COR-L47 (cell line): ENCODE measurements at regions not wholly inside any gene's neighbourhood (a gene's known extent, or its start where the extent isn't known, plus 50 kb on each side); places are given as distances from the start of the nearest gene placed in this dataset.
"Not testable (repeated sequence)": the region's sequence is repeated elsewhere in the genome, so short reads cannot be mapped to it uniquely, and the experiment has no call there.

ENCODE experiments used
- DNase-seq: peaks from one replicate; lab custom pipeline; 2025; lab: John Stamatoyannopoulos, UW

DNA sequence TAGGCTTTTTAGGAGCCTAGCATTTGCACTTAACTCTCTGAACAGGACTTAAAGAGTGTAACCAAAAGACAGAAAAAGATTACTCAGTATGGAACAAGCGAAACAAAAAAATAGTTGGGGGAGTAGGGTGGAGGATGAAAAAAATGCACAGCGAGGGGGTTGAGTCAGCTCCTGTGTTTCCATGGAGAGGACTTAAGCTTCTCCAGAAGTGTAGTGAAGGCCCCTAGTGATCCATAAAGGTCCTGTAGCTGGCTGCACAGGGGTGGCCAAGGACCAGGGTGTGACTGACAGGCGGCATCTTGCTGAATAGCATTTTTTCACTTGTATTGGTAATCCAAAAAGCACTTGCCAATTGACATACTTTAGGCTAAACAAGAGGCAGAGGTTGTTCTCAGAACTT, 533.9 kb downstream of the RFPL4B start:
- no peak for DNase-seq

DNA sequence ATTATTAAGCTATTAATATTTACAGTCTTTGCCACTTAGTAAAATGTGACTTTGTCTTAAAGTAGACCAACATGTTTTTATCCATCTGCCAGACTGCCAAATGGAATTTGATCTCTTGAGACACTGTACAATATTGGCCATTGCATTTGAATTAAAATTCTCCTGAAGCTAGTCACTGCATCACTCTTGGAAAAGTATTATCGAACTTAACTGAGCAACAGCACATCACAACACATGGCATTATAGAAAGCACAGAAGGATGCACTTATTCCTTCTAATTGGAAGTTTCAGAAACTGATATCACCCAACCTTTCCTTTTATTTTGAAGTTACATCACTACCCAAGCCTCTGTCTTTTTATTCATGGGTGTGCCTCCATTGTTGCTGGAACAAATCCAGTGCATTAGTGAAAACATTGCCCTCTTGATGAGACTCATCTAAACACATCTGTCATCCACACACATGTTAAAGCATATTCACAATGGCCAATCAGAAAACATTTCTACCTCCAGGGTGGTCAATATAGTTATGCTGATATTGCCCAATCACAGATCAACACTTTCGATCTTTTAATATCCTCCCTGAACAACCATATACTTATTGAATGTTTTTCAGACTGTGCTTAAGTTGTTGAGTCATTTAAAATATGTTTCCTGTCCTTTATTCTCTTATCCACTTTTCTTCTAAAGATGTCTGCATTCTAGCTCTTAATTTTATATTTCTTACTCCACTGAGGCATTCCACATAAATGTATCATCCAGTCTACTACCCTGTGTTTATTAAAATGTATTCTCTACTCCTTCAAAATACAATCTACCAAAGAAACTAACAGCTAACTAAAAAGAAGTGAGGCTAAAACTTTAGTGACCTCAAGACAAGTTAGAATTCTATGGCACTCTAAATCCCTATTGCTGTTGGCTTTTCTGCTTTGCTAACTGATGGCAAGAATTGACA, 535.0 kb downstream of the RFPL4B start:
- DNase-seq, result no peak

DNA sequence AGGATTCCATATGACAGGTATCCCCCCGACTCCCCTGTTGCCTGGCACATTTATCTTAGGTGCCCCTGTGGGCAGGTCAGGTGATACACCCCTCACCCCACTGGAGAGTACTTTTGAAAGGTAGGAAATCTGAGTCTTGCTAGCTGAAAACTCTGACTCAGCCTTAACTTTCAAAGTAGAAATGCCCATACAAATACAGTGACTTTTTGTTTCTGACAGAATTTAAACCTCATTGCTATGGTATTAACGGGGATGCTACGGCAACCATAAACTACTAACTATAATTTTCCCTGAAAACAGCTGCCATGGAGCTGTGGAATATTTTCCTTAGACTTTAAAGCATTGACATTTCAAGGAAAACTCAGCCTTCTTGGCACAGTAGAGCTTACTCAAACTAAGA, 536.0 kb downstream of the RFPL4B start:
- DNase-seq, result no peak

DNA sequence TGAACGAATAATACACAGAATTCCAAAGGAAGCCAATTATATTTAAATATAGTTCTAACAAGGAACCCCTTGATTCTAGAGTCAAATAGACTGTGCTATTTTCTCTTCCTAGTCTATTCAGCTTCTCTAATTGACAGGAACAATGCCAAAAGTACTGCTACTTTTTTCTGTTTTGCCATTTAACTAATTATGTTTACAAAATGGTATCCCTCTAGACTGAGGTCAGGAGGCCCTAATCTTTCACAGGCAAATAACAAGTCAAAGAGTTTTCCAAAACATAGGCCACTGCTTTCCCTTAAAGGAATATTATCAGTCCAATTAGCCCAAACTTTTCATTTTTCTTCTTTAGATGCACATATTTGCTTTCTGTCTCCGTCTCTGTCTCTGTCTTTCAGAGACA, 539.3 kb downstream of the RFPL4B start:
- peak; percentile 56 for DNase-seq

DNA sequence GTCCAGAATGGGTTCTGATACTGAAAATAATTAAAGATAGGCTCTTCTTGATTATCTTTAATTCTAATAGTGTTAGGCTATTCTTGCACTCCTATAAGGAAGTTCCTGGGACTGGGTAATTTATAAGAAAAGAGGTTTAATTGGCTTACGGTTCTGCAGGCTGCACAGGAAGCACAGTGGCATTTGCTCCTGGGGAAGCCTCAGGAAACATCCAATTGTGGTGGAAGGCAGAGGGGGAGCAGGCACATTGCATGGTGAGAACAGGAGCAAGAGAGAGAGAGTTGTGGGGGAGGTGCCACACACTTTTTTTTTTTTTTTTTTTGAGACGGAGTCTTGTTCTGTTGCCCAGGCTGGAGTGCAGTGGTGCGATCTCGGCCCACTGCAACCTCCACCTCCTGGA, 540.3 kb downstream of the RFPL4B start:
- not testable (repeated sequence) for DNase-seq

DNA sequence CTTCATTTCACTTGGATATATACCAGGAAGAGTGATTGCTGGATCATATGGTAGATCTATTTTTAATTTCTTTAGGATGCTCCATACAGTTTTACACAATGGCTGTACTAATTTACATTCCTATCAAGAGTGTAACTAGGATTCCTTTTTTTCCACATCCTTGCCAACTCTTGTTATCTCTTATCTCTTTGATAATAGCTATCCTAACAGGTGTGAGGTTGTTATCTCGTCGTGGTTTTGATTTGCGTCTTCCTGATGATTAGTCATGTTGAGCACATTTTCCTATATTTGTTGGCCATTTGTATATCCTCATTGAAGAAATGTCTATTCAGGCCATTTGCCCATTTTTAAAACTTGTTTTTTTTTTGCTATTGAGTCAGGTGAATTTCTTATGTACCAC, 552.4 kb downstream of the RFPL4B start:
- no peak for DNase-seq

DNA sequence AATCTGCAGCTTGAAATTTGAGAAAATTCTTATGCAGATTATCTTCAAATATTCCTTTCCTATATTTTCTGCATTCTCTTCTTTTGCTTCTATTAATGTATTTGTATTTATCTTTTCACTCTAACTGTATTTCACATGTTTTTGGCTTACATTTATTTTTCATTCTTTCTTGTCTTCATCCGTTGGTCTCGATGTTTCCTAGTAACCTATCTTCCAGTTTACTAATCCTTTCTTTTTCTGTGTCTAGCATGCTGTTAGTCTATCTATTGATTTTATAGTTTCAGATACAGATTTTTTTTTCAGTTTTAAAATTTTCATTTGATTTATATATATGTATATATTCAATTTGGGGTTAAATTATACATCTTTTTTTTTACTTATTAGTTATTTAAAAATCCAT, 556.2 kb downstream of the RFPL4B start:
- DNase-seq, result no peak

DNA sequence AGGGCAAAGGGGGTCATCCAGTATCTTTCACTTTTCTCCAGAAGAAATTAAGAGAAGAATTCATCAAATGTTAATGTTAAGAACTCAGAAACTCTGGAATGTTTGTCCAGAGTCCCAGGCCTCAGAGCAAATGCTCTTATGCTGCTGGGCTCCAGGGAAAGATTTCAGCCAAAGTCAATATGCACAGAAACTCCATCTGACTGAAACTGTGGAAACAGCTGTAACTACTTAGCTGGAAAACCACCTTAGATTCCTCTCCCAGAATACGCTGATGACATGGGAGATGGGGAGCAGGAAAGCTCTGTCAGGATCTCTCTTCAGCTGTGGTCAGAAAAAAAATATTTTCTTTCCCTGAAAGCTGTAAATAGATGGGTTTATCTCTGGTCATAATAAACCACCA, 559.6 kb downstream of the RFPL4B start:
- no peak for DNase-seq

DNA sequence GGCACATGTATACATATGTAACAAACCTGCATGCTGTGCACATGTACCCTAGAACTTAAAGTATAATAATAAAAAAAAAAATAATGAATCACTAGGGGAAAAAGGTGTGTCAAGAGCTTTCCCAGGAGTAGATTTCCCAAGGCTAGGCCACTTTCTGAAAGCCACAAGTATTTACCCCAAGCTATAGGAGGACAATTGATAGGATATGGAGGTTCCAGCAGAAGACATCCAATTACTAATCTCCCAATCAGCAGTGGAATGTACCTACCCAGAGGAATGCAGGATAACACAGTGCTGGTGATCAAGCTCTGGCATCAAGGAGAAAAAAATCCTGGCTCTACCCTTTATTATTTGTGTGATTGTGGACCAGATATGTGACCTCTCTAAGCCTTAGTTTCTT, 562.7 kb downstream of the RFPL4B start:
- no peak for DNase-seq

DNA sequence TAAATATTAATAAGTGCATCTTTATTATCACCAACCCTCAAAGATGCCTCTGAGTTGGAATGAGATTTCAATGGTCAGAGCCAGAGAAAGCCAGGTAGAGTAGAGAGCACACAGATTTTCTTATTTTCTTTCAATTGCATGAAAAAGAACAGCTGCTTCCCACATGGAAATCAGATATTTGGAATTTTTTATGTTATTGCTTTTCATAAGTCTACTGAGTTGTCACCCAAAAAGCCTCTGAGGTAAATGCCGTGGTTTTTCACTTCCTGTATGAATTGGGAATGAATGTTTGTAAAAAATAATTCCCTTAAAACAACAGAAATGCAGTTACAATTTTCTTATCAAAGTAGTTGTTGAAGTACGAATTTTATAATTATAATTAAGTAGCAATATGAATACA, 563.1 kb downstream of the RFPL4B start:
- DNase-seq, result no peak

DNA sequence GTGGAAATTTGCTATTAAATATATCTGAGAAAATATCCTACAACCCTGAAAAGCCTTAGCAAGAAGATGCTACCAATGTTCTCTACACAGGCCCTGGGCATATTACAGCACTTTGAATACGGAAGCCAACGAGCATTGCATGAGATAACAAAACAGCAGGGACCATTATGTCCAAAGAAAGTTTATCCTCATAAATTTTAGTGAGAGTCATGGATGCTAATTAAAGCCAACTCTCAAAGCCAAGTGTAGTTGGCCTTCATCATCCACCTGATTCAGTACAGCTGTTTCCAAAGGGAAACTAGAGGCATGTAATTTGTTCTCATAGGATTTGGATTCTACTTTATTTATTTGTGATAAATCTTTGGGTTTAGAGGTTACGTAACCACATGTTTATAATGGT, 564.8 kb downstream of the RFPL4B start:
- DNase-seq, result no peak

DNA sequence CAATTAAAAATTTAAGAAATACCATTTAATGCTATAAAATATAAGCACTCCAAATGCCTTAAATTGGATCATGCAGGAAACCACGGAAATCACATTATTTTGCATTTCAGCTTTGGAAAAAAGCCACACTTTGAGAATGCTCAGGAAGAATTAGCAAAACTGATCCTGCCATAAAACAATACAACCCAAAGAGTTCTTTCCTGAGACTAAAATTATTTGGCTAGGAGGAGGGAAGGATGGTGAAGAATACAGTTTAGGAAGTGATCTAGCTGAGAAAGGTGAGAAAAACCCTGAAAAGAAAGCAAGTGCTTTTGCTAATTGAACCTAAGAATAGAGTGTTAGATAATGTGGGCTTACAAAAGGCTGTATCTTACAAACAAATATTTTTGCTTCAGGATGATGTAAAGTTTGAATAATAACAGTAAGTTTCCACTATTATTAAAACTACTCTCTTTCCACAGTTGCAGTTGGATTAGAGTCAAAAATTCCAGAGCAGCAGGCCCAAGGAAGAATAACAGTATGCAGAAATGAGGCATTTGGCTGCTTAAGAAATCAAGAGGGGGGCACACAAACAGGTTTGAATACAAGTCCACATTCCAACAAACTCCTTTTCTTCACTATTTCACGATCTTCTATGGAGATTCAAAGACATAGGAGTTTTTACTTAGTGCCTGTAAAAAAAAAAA, 565.4 kb downstream of the RFPL4B start:
- DNase-seq, result no peak

DNA sequence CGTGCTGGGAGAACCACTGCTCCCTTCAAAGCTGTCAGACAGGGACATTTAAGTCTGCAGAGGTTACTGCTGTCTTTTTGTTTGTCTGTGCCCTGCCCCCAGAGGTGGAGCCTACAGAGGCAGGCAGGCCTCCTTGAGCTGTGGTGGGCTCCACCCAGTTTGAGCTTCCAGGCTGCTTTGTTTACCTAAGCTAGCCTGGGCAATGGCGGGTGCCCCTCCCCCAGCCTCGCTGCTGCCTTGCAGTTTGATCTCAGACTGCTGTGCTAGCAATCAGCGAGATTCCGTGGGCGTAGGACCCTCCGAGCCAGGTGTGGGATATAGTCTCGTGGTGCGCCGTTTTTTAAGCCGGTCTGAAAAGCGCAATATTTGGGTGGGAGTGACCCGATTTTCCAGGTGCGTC, 572.6 kb downstream of the RFPL4B start:
- not testable (repeated sequence) for DNase-seq

DNA sequence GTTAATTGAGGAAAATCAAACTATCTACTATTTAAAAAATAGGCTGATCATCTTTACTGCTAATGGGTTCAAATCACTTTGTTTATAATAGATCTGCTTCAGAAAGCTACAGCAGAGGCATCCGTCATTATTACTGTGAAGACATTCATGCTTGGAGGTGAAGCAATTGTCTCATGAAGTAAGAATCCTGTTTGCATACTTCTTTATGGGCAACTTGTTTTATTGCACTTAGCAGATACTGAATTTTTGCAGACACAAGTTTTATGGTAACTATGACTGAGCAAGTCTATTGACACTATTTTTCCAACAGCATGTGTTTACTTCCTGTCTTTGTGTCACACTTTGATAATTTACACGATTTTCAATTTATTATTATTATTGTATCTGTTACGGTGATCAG, 573.9 kb downstream of the RFPL4B start:
- no peak for DNase-seq

DNA sequence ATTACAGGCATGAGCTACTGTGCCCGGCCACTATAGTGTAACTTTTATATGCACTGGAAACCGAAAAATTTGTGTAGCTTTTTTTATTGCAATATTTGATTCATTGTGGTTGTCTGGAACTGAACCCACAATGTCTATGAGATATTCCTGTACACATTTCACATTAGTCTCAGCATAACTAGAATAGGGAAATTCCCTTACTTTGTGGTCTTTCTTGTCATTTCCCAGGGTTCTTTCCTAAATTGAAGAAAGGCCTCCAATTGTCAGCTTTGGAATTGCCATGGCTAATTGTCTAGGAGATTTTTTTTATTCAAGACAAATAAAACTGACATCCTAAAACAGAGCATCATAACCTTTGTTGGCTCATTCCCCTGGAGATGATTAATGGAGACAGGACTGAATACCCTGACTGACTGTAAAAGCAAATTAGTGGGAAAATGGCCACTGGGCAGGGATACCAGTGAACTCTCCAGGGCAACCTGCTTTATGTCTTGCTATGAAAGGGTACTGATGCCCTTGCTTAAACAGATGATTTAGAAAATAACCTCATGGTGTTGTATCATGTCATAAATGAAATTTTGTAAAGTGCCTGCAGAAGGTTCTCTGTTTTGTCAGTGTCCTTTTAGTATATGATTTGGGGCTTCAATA, 576.9 kb downstream of the RFPL4B start:
- DNase-seq, result no peak

DNA sequence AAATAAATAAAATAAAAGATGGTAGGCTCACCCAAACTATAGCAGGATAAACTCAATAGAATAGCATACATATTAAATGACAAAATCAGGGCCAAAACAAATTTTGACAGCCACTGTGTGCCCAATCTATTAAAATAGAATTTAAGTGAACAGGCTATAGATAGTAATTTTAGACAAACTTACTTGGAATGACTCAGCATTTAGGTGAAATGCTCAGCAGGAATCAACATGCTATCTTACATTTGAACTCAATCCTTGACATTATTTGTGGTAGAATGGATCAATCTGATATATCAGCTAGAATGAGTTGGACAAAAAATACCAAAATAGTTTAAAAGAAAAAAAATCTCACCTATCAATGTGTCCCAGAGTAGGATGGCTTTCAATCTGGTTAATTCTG, 578.6 kb downstream of the RFPL4B start:
- DNase-seq, result no peak

DNA sequence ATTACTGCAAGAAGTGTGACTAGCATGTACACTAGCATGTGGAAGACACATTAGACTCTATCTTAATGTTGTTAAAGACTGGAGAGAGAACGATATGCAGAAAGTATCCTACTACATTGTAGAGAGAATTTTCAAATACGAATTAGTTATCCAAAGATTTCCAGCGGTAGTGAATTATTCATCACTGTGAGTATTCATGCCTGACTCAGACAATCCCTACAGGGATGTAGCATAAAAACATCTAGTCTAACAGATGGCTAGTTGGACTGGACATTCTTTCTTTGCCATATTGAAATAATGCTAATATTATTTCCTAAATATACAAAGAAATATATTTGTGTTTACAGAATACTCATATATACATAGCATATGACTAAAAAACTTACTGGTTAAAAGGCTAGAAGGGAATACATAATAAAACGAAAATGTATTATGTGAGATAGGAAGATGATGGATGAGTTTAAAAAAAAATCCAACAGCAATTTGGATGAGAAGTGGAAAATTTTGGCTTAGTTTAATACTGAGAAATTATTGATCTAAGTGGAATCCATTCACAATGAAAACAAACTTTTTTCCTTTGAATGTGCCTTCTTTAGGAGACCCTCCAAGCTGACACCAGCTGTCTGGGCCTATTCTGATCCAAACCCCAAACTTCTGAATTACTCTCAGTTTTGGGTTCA, 580.7 kb downstream of the RFPL4B start:
- no peak for DNase-seq

DNA sequence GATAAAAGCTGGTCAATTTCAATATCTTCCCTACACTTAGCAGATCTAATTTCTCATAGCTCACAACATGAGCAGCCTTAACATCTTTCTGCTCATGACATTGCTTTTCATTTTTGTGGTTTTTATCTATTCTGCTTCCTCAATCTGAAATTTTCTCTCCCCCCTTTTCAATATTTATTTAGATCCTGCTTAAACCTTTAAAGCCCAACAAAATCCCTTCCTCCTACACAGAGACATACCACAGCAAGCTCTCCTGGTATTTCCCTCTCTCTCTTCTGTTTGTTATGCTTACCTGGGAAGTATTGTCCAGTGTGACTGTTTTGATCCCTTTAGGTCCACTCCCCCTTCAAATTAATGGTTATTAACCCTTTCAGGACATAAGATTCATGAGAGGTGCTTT, 582.5 kb downstream of the RFPL4B start:
- DNase-seq, result no peak

DNA sequence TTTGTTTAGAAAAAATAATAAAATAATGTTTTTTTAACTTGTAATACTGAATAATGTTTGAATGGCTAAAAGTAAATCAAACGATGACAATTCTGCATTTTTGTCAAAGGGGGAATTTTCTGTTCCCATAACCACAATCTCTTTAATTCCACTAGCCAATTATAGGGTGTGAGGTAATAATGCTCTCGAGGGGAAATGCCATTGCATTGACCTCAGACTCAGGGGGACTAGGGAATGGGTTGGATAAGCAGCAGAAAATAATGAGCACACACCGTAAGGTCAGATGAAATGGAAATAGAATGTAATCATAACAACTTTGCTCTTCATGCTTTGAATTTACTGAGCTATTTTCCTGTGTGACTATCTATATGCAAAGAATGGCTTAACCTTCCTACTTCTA, 584.7 kb downstream of the RFPL4B start:
- no peak for DNase-seq

DNA sequence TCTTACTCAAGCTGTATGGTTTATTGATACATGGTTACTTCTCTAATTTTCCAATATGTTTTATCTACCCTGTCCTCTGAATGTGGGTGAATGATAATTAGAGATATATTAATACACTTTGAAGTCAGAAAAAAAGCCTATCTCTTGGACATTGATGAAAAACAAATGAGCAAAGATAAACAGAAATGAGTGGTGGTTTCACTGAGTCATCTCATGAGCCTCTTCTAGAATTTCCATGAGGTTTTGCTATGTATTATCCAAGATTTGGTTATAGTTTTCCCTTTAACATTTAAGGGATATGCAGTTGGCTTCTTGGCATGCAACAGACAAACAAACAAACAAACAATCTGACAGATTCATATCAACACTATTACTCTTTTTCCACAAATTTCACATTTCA, 586.8 kb downstream of the RFPL4B start:
- DNase-seq, result no peak

DNA sequence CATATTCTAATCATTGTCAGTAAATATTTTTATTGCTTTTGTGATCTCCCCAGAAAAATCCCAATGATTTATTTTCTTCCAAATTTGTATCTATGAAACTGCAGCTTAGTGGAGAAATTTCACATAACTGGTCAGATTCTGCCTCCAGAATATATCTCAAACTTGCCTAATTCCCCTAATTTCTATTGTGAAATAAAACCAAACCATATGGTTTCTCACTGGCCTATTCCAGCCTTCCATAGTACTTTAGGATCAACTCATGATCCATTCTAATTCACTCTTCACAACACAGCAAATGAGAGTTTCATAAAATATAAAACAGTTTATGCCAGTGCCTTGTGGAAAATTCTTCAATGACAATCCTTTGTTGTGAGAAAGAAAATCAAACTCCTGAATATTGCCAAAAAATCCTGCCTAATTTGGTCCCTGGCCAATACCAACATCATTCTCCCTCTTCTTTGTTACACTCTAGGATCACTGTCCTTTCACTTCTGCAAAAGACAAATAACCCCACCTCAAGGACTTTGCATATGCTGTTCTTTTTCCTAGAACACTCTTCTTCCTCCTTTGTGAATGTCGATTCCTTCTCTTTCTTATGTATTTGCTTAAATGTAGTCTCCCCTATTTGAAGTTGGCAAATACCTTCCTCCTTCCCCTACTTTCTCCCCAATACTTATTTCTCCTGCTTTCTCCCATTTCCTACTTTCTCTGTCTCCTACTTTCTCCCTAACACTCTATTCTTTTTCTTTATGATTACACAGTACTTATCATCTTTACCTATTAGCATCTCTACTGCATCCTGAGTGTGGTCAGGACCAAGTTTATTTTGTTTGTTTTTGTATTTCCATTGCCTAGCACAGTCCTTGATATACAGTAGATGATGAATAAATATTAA, 587.5 kb downstream of the RFPL4B start:
- DNase-seq, result no peak
